K562 (cell line): ENCODE measurements at regions not wholly inside any gene's neighbourhood (a gene's known extent, or its start where the extent isn't known, plus 50 kb on each side); places are given as distances from the start of the nearest gene placed in this dataset.

Experiments used
- CBX5 ChIP-seq: IDR thresholded peaks from 2 replicates; pipeline ENCODE4 v1.6.1; 2014; ENCODE audit warnings: low read depth, borderline replicate concordance
- MGA ChIP-seq: fragments of 450-650 bp; IDR thresholded peaks from 2 replicates; pipeline ENCODE4 v1.6.1; 2016; ENCODE audit warnings: mild to moderate bottlenecking, moderate library complexity
- ZFPM2 ChIP-seq: fragments of 250-450 bp; sonication (Bioruptor Pico); IDR thresholded peaks from 2 replicates; pipeline ENCODE4 v1.5.1; 2022; ENCODE audit warnings: mild to moderate bottlenecking
- ZNF512 ChIP-seq: IDR thresholded peaks from 2 replicates; pipeline ENCODE4 v1.6.1; 2016; ENCODE audit warnings: missing genetic modification characterization, missing compliant biosample characterization

GRCh38 chr20:11391591-11391990 lies 526.1 kb upstream of the BTBD3 start (continued):
- TF ChIP-seq MGA = no peak
- TF ChIP-seq ZNF512 (tag) = no peak
- no peak for TF ChIP-seq CBX5
- TF ChIP-seq ZFPM2 = no peak
